ENCODE measurements at regions not wholly inside any gene's neighbourhood (a gene's known extent, or its start where the extent isn't known, plus 50 kb on each side); places are given as distances from the start of the nearest gene placed in this dataset.

- Histone ChIP-seq H3K27me3 (ENCODE audit: control insufficient read depth, insufficient read depth, low read length) (no peaks in the 10 kb centered on the region), H3K36me3 (ENCODE audit: control insufficient read depth, insufficient read depth, low read length) (no peaks in the 10 kb centered on the region), H3K27ac (ENCODE audit: low read depth, low read length) (no peak overlapping the region), H3K4me3 (ENCODE audit: low read length) (no peak overlapping the region), H3K4me1 (ENCODE audit: control insufficient read depth, insufficient read depth, low read length) (no peaks in the 10 kb centered on the region), H3K9ac (ENCODE audit: low read length) (no peak overlapping the region)
Observed at GRCh38 chr15:36234743-36235142, 344.7 kb upstream of the CDIN1 start.

GRCh38 chr15:36235173-36235572, 344.3 kb upstream of the CDIN1 start:
- no peak overlapping the region for H3K9ac ChIP-seq (ENCODE audit: low read length)
- no peaks in the 10 kb centered on the region for H3K27me3 ChIP-seq (ENCODE audit: control insufficient read depth, insufficient read depth, low read length)
- no peak overlapping the region for H3K27ac ChIP-seq (ENCODE audit: low read depth, low read length)
- no peak overlapping the region for H3K4me3 ChIP-seq (ENCODE audit: low read length)
- H3K36me3 ChIP-seq (ENCODE audit: control insufficient read depth, insufficient read depth, low read length): no peaks in the 10 kb centered on the region
- no peaks in the 10 kb centered on the region for H3K4me1 ChIP-seq (ENCODE audit: control insufficient read depth, insufficient read depth, low read length)

- H3K27ac ChIP-seq (ENCODE audit: low read depth, low read length): no peak overlapping the region
- no peaks in the 10 kb centered on the region for H3K27me3 ChIP-seq (ENCODE audit: control insufficient read depth, insufficient read depth, low read length)
- no peaks in the 10 kb centered on the region for H3K4me1 ChIP-seq (ENCODE audit: control insufficient read depth, insufficient read depth, low read length)
- no peak overlapping the region for H3K9ac ChIP-seq (ENCODE audit: low read length)
- H3K36me3 ChIP-seq (ENCODE audit: control insufficient read depth, insufficient read depth, low read length): no peaks in the 10 kb centered on the region
- no peak overlapping the region for H3K4me3 ChIP-seq (ENCODE audit: low read length)
Observed at GRCh38 chr15:36239509-36239908, 339.9 kb upstream of the CDIN1 start.

GRCh38 chr15:36251450-36251849, 328.0 kb upstream of the CDIN1 start:
- Histone ChIP-seq H3K4me1 (ENCODE audit: control insufficient read depth, insufficient read depth, low read length) (no peaks in the 10 kb centered on the region), H3K4me3 (ENCODE audit: low read length) (no peak overlapping the region), H3K27ac (ENCODE audit: low read depth, low read length) (no peak overlapping the region), H3K36me3 (ENCODE audit: control insufficient read depth, insufficient read depth, low read length) (no peaks in the 10 kb centered on the region), H3K27me3 (ENCODE audit: control insufficient read depth, insufficient read depth, low read length) (no peaks in the 10 kb centered on the region), H3K9ac (ENCODE audit: low read length) (no peak overlapping the region)

- Histone ChIP-seq H3K27me3 (ENCODE audit: control insufficient read depth, insufficient read depth, low read length) (no peaks in the 10 kb centered on the region), H3K9ac (ENCODE audit: low read length) (no peak overlapping the region), H3K4me1 (ENCODE audit: control insufficient read depth, insufficient read depth, low read length) (no peaks in the 10 kb centered on the region), H3K4me3 (ENCODE audit: low read length) (no peak overlapping the region), H3K27ac (ENCODE audit: low read depth, low read length) (no peak overlapping the region), H3K36me3 (ENCODE audit: control insufficient read depth, insufficient read depth, low read length) (no peaks in the 10 kb centered on the region)
Observed at GRCh38 chr15:36252146-36252711, 327.2 kb upstream of the CDIN1 start.

- H3K36me3 ChIP-seq (ENCODE audit: control insufficient read depth, insufficient read depth, low read length): no peaks in the 10 kb centered on the region
- no peaks in the 10 kb centered on the region for H3K4me1 ChIP-seq (ENCODE audit: control insufficient read depth, insufficient read depth, low read length)
- no peaks in the 10 kb centered on the region for H3K27me3 ChIP-seq (ENCODE audit: control insufficient read depth, insufficient read depth, low read length)
- no peak overlapping the region for H3K4me3 ChIP-seq (ENCODE audit: low read length)
- no peak overlapping the region for H3K27ac ChIP-seq (ENCODE audit: low read depth, low read length)
- no peak overlapping the region for H3K9ac ChIP-seq (ENCODE audit: low read length)
Observed at GRCh38 chr15:36254426-36254825, 325.0 kb upstream of the CDIN1 start.

- H3K27ac ChIP-seq (ENCODE audit: low read depth, low read length): no peak overlapping the region
Observed at GRCh38 chr15:36256404-36256807, 323.0 kb upstream of the CDIN1 start.

GRCh38 chr15:36263666-36264065, 315.8 kb upstream of the CDIN1 start:
- Histone ChIP-seq H3K36me3 (ENCODE audit: control insufficient read depth, insufficient read depth, low read length) (no peaks in the 10 kb centered on the region), H3K27me3 (ENCODE audit: control insufficient read depth, insufficient read depth, low read length) (no peaks in the 10 kb centered on the region), H3K4me3 (ENCODE audit: low read length) (no peak overlapping the region), H3K27ac (ENCODE audit: low read depth, low read length) (no peak overlapping the region), H3K9ac (ENCODE audit: low read length) (no peak overlapping the region), H3K4me1 (ENCODE audit: control insufficient read depth, insufficient read depth, low read length) (no peaks in the 10 kb centered on the region)

More at GRCh38 chr15:36256404-36256807, 323.0 kb upstream of the CDIN1 start:
- Histone ChIP-seq H3K4me1 (ENCODE audit: control insufficient read depth, insufficient read depth, low read length) (no peaks in the 10 kb centered on the region), H3K36me3 (ENCODE audit: control insufficient read depth, insufficient read depth, low read length) (no peaks in the 10 kb centered on the region), H3K4me3 (ENCODE audit: low read length) (no peak overlapping the region), H3K9ac (ENCODE audit: low read length) (no peak overlapping the region), H3K27me3 (ENCODE audit: control insufficient read depth, insufficient read depth, low read length) (no peaks in the 10 kb centered on the region)

- Histone ChIP-seq H3K27ac (ENCODE audit: low read depth, low read length) (no peak overlapping the region), H3K36me3 (ENCODE audit: control insufficient read depth, insufficient read depth, low read length) (no peaks in the 10 kb centered on the region), H3K4me3 (ENCODE audit: low read length) (no peak overlapping the region), H3K4me1 (ENCODE audit: control insufficient read depth, insufficient read depth, low read length) (no peaks in the 10 kb centered on the region), H3K9ac (ENCODE audit: low read length) (no peak overlapping the region), H3K27me3 (ENCODE audit: control insufficient read depth, insufficient read depth, low read length) (no peaks in the 10 kb centered on the region)
Observed at GRCh38 chr15:36265422-36265821, 314.0 kb upstream of the CDIN1 start.

- Histone ChIP-seq H3K4me3 (ENCODE audit: low read length) (no peak overlapping the region), H3K36me3 (ENCODE audit: control insufficient read depth, insufficient read depth, low read length) (no peaks in the 10 kb centered on the region), H3K9ac (ENCODE audit: low read length) (no peak overlapping the region), H3K27me3 (ENCODE audit: control insufficient read depth, insufficient read depth, low read length) (no peaks in the 10 kb centered on the region), H3K27ac (ENCODE audit: low read depth, low read length) (no peak overlapping the region), H3K4me1 (ENCODE audit: control insufficient read depth, insufficient read depth, low read length) (no peaks in the 10 kb centered on the region)
Observed at GRCh38 chr15:36271048-36271447, 308.4 kb upstream of the CDIN1 start.

GRCh38 chr15:36275656-36276055, 303.8 kb upstream of the CDIN1 start:
- no peak overlapping the region for H3K9ac ChIP-seq (ENCODE audit: low read length)
- no peaks in the 10 kb centered on the region for H3K4me1 ChIP-seq (ENCODE audit: control insufficient read depth, insufficient read depth, low read length)
- no peaks in the 10 kb centered on the region for H3K36me3 ChIP-seq (ENCODE audit: control insufficient read depth, insufficient read depth, low read length)
- H3K27me3 ChIP-seq (ENCODE audit: control insufficient read depth, insufficient read depth, low read length): no peaks in the 10 kb centered on the region
- H3K27ac ChIP-seq (ENCODE audit: low read depth, low read length): no peak overlapping the region
- no peak overlapping the region for H3K4me3 ChIP-seq (ENCODE audit: low read length)

GRCh38 chr15:36278219-36278618, 301.2 kb upstream of the CDIN1 start:
- no peaks in the 10 kb centered on the region for H3K27me3 ChIP-seq (ENCODE audit: control insufficient read depth, insufficient read depth, low read length)
- no peaks in the 10 kb centered on the region for H3K4me1 ChIP-seq (ENCODE audit: control insufficient read depth, insufficient read depth, low read length)
- no peaks in the 10 kb centered on the region for H3K36me3 ChIP-seq (ENCODE audit: control insufficient read depth, insufficient read depth, low read length)
- H3K27ac ChIP-seq (ENCODE audit: low read depth, low read length): no peak overlapping the region
- H3K4me3 ChIP-seq (ENCODE audit: low read length): no peak overlapping the region
- H3K9ac ChIP-seq (ENCODE audit: low read length): no peak overlapping the region

- H3K27me3 ChIP-seq (ENCODE audit: control insufficient read depth, insufficient read depth, low read length): no peaks in the 10 kb centered on the region
- H3K9ac ChIP-seq (ENCODE audit: low read length): no peak overlapping the region
- no peaks in the 10 kb centered on the region for H3K36me3 ChIP-seq (ENCODE audit: control insufficient read depth, insufficient read depth, low read length)
- no peak overlapping the region for H3K4me3 ChIP-seq (ENCODE audit: low read length)
- no peaks in the 10 kb centered on the region for H3K4me1 ChIP-seq (ENCODE audit: control insufficient read depth, insufficient read depth, low read length)
- no peak overlapping the region for H3K27ac ChIP-seq (ENCODE audit: low read depth, low read length)
Observed at GRCh38 chr15:36282821-36283220, 296.6 kb upstream of the CDIN1 start.
